Activated CD4-positive, CD25-positive, alpha-beta regulatory T cell treated with anti-CD3 and anti-CD28 coated beads, Interleukin-2, amount 50 U/mL, for 24 hours (primary cell): ENCODE measurements at regions not wholly inside any gene's neighbourhood (a gene's known extent, or its start where the extent isn't known, plus 50 kb on each side); places are given as distances from the start of the nearest gene placed in this dataset.

ENCODE experiments used
- ATAC-seq, 2 donors: fragments of 150-1000 bp; cut with Tn5 transposase; one replicate each; pipeline ENCODE4 v1.10.0; 2021; ENCODE audit warnings: mild to moderate bottlenecking in 1 of 2, moderate library complexity in 1 of 2

DNA sequence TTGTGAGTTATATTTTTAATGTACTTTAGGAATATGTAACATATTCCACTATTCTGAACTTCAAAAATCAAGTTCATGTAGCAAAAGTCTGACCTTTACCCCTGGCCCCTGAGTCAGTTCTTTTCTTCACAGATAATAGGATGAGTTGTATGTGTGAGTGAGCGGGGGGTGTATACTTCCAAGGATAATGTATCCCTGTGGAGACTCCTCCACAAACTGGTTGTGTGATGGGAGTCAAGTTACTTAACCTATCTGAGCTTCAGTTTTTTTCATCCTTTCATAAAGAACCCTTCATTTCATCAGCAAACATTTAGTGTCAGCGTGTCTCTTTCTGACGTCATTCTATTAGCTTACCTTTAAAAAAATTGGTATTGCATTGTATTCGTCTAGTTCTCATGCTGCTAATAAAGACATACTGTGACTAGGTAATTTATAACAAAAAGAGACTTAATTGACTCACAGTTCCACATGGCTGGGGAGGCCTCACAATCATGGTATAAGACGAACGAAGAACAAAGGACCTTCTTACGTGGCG lies 288.1 kb upstream of the GPC6 start:
- no peak for ATAC-seq

DNA sequence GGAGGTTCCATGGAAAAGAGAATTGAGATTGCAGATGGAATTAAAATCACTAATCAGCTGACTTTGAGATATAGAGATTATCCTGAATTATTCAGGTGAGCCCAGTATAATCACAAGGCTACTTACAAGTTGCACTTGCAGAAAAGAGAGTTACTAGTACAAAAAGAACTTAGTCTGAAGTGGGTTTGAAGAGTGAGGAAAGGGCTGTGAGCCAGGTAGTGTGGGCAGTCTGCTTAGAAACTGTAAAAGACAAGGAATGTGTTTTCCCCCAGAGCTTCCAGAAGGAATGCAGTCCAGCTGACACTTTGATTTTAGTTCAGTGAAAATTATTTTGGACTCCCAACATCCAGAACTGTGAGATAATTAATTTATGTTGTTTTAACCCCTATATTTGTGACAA lies 285.4 kb upstream of the GPC6 start:
- no peak for ATAC-seq

DNA sequence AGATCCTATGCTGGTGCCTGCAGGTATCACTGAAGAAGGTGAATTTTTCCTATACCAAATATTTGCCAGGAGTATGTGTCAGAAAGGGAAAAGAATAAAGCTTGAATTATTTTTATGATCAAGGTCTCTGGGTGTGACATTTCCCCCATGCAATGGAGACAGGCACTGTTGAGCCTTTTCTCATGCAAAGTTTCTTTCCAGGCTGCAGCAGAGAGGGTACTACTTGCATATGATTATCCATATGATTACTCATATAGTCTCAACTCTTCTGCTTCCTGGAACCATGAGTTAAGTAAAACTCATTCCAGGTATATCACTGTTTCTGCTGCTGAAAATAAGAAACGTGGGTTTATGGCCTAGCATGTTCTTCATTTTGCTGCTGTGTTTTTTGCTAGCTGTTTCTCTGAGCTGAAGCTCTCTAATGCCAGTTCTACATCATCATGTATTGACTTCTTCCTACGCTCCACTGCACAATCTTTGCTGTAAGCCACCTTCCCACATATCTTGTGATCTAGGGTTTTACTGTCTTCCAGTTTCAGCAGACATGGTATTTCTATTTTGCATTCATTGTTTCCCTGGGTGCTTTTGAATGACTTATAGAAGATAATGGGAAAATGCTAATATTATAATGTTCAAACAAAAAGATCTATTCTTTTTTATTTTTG lies 278.7 kb upstream of the GPC6 start:
- no peak for ATAC-seq

DNA sequence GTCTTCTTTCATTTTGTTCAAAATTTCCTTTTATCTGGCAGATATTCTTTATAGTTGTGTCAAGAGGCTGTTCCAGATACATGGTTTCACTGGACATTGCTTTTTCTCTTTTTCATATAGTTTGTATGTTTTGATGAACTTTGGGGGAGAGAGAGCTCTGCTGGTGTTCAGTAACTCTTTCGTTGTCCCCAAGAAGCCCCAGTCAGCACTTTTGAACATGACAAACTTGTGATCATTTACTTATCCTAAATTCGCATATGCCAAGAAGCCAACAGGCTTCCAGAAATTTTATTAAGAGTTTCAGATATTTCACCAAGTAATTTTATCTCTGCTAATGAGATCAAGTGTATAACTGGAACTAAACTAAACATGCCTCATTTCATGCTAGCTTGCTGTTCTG lies 275.8 kb upstream of the GPC6 start:
- ATAC-seq = no peak

DNA sequence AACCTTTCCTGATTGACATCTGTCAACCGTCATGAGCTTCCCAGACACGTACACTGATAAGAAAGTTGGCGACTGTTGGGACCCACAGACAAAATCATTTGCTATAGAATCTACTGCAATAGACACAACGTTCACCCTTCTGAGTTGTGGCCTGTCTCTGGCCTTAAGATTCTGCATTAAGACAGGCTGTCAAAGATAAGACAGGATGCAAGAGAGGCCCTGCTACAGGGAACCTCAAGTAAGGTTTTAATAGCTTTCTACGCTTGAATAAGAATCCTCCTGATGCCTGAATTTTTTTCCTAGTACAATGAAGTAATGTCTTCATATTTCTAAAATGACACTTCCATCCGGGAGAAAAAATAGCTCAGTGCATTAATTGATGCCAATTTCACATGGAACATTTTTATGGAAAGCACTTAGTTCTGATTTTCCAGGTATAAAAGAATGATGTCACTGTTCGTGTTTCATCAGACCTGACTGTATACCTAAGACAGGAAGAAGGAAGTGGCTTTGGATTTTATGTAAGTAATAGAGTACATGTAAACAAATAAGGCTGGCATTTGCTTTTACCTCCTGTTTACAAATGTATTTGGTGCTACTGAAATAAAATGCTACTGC lies 275.2 kb upstream of the GPC6 start:
- ATAC-seq = no peak

DNA sequence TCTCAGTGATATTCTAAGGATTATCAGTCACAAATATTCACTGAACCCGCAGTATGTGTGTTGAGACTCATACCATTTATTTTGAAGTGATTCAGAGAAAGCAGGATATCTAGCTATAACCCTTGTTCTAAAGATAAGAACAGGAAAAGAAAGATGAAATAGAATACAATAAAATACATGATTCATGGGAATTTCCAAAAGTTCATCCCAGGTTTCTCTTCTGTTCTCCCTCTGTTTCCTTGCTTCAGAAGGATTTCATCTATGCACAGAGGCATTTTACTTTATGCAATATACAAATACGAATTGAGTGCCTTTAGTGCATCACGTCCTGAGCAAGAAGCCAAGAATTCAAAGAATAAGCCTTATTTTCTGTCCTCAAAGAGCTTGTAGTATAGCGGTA lies 274.4 kb upstream of the GPC6 start:
- no peak for ATAC-seq

DNA sequence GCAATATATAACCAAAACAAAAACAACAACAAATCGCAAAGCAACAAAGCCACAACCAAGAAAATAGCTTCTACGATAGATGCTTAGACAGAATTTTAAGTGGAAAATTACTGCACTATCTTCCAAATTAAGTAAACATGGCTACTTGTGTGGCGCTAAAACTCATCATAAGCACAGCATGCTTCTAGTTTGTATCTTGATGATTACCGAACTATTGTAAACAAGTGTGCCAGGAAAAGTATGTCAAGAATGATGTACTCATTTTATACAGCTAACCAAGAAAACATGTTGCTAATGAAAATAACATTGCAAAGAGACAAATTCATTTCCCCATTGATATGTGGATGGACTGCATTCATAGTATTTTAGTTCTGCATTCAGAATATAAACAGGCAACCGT lies 271.9 kb upstream of the GPC6 start:
- ATAC-seq = no peak

DNA sequence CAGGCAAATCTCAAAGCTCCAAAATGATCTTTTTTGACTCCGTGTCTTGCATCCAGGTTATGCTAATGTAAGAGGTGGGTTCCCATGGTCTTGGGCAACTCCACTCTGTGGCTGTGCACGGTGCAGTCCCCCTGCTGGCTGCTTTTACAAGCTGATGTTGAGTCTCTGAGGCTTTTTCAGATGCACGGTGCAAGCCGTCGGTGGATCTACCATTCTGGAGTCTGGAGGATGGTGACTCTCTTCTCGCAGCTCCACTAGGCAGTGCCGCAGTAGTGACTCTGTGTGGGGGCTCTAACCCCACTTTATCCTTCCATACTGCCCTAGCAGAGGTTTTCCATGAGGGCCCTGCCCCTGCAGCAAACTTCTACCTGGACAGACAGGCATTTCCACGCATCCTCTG lies 266.8 kb upstream of the GPC6 start:
- no peak for ATAC-seq

DNA sequence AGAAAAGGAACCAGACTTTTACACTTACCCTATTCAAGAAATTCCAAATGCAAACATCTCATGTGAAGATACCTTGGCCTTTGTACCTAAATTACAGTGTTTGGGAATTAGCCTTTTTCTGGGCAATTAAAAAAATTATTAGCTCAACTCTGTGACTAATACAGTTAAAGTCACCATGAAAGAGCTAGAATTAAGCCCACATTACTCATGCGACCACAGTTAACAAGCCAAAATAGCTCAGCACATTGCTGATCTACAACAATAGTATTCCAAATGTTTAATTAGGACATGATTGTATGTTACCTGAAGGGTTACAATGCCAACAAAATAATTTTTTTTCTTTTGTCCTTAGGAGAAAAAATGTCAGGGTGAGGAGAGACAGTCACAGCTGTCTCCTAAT lies 263.6 kb upstream of the GPC6 start:
- ATAC-seq = no peak

DNA sequence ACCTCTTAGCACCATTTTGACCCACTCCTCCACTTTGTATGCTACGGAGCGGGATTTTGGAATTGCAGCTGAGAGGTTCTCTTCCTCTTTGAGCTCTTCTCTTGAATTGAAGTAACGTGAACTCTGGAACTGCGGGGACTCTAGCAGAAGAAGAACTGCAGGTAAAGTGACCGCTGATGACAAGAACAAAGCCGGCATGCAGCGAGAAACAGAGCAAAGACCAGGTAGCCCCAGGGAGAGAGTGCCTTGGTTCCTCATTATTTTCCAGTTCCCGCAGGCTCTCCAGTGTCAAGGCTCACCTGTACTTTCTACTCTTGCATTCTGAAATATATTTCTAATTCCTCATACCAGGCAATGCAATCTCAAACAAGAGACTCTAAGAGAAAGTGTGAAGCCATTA lies 260.3 kb upstream of the GPC6 start:
- no peak for ATAC-seq

DNA sequence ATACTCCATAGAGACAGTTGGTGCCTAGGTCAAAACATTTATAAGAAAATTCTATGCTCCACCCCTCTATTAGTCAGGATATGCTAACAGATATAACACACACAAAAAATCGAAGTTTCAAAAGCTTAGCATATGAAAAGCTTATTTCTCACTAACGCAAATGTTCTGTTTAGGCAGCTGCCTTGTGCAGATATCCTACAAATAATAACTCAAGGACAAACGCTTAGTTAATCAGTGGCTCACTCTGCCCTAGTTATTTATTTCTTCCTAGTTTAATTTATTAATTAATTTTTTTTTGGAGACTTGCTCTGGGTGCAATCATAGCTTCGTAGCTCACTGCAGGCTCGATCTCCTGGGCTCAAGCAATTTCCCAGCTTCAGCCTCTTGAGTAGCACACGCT lies 259.7 kb upstream of the GPC6 start:
- ATAC-seq = no peak

DNA sequence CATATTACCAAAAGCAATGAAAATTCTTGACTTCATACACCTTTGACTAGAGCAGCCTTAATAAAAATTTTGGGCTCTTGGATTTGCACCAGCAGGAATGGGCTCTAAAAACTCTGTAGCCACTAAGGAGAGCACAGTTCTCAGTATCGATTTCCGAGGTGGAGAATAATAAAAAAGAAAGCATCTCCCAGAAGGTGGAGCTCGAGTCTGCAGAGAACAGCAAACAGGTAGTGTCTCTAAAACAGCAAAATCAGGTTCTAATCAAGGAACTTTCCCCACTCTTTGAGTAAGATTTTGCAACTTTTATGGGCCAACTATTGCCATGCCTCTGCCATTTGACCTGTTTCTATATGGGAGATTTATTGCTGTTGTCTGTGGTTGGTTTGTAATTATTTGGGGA lies 258.7 kb upstream of the GPC6 start:
- no peak for ATAC-seq

DNA sequence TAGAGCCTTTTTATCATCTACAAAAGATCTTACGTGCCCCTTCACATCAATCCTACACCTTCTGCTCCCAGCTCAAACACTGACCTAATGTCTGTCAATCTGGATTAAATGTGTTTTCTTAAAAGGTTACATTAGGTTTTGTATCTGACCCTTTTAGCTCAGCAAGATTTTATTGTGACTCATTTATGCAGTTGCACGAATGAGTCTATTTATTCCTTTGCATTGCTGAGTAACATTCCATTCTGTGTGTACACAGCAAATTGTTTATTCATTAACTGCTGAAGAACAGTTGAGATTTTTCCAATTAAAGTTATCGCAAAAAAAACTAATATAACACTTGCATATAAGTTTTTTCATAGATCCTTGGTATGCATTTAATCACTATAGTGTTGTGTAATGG lies 253.9 kb upstream of the GPC6 start:
- no peak for ATAC-seq

DNA sequence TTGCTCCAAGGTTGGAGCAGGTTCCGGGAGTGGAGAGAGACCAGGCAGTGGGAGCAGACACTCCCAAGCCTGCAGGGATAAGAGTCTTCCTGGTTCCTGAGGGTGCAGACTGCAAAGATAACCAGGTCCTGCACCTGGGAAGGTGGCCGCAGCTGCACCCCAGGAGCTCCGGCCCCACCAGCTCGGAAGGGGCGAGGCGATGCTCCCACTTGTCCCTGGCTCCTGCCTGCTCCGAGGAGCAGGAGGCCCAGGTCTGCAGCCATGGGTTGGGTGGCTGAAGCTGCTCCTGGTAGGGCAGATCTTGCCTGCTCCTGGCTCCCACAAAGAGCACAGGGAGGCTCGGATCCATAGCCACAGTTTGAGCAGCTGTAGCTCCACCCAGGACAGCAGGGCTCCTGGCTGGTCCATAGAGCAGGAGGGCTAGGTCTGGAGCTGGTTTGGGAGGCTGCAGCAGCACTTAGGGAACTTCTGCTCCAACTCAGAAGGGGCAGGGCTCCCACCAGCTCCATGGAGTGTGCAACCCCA lies 251.6 kb upstream of the GPC6 start:
- ATAC-seq = no peak

DNA sequence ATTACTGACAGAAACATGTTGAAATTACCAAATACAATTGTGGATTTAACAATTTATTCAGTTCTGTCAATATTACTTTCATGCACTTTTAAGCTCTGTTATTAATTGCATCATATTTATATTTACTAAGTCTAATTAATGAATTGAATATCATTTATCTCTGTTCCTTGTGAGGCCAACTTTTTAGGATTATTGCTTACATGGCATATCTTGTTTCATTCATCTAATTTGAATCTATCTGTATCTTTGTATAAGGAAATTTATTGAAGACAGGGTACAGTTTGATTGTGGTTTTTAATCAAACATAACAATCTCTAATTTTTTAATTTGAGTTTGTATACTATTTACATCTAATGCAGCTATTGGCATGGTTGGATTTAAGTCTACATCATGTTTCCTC lies 249.9 kb upstream of the GPC6 start:
- ATAC-seq = no peak

DNA sequence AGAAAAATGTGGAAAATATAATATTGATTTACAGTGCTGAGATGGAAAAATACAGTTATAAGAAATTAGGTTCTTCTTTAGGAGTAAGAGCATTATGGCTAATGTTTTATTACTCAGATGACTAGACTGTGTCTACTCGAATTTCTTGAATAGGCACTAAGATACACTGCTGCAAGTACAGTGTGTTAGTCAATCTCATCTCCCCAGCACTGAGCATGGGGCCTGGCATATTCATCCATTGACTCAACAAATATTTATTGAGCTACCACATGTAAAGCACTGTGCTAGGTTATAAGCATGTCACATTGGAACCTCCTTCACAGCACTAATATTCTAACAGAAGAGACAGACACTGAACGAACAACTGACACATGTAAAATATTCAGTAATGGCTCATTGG lies 242.5 kb upstream of the GPC6 start:
- ATAC-seq = no peak

DNA sequence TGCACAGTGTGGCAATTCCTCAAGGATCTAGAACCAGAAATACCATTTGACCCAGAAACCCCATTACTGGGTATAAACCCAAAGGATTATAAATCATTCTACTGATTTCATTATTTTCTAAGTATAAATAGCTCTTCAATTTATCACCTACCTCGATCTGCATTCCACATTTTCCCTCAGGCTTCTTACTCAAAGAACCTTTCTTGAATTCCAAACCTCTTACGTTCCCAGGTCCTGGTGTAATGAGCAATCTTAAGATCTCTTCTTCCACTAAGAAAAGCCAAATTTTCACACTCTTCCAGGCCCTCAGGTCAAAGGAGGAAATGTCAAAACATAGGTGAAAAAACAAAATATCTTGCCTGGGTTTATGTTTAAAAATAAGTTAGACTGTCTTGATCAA lies 237.3 kb upstream of the GPC6 start:
- no peak for ATAC-seq

DNA sequence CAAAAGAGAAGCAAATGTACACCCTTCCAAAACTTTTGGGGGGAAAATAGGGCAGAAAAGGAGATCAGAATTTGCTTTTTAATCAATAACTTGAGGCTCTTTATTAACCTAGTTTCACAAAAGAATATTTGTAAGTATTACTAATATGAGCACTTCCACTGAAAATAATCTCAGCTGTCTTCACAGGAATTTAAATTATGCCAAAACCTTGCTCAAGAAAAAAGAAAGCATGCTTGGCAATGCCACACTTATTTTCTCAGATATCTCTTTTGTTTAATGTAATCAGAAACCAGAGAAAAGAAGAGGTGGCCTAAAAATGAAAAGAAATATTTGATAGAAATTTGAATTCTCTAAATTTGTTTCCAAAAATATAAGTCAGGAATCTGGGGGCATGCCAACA lies 234.9 kb upstream of the GPC6 start:
- ATAC-seq = no peak

DNA sequence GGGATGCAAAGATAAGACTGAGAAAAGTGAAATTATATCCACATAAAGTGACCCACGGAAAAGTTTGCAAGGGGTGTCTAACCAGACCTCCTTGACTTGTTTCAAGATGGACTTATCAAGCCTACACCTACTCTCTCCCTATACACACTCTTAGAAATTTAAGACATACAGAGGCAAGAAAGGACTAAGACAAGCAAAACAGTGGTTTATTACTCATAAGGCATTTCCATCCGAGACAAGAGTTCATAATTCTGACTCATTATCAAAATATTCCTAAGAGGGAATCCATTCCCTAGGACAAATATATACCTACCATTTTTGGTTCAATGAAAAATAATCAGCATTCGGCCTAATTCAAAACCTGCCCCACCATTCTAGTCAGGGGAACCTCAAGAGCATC lies 232.6 kb upstream of the GPC6 start:
- no peak for ATAC-seq

DNA sequence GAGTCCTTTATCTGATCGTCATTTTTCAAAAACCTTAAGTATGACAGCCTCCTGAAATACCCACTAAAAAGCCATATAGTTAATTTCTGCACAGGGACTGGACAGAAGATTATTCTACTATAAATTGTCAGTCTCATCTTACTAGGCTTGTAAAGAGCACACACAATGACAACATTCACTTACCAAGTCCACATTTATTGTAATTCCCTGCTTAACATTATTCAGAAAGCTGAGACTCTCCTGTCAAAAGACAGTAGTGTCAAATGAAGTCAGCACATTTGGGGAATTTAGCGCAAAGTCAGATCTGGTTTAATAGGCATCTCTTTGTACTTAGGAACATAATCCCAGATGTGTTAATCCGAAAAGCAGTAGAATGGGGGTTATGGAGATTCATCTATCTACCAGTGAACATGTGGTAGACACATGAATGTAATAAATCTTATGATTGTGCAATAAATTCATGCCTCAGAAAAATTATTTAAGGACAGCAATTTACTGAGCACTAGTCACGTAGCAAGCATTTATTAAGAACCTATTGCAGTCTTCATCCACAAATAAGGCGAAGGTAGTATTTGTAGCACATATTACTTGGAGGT lies 224.6 kb upstream of the GPC6 start:
- ATAC-seq = no peak

DNA sequence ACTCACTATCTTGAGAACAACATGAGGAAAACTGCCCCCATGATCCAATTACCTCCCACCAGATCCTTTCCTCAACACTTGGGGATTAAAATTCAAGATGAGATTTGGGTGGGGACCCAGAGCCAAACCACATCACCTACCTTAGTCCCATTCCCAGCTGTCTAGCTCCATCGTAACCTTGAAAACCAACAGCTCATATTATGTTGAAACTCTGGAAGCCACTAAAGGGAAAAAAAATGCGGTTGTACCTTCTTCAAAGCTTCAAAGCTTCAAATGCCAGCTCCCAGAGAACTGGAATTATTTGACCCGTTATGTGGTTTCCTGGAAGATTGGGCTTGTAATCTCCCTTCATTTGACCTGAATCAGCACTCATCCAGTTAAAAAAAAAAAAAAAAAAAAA lies 223.1 kb upstream of the GPC6 start:
- ATAC-seq = no peak

DNA sequence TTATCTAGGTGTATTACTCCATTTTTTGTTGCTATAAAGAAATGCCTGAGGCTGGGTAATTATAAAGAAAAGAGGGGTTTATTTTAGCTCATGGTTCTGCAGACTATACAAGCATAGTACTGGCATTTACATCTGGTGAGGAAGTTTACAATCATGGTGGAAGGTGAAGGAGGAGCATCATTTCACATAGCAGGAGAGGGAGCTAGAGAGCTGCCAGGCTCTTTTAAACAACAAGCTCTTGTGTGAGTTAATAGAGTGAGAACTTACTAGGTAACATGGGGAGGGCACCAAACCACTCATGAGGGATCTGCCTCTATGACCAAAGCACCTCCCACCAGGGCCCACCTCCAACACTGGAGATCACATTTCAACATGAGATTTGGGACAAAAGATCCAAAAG lies 221.7 kb upstream of the GPC6 start:
- ATAC-seq = no peak

DNA sequence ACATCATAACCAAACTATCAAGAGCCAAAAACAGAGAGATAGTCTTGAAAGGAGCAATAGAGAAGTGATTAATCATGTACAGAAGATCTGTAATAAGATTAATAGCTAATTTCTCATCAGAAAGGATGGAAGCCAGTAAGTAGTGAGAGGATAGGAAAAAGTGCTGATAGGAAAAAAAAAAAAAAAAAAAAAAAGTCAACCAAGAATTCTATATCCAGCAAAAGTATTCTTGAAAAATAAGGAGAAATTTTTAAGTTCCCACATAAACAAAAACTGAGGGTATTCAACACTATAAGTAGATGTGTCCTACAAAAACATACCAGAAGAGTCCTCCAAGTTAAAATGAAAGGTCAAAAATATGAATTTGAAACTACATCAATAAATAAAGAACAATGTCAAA lies 218.7 kb upstream of the GPC6 start:
- ATAC-seq = no peak

DNA sequence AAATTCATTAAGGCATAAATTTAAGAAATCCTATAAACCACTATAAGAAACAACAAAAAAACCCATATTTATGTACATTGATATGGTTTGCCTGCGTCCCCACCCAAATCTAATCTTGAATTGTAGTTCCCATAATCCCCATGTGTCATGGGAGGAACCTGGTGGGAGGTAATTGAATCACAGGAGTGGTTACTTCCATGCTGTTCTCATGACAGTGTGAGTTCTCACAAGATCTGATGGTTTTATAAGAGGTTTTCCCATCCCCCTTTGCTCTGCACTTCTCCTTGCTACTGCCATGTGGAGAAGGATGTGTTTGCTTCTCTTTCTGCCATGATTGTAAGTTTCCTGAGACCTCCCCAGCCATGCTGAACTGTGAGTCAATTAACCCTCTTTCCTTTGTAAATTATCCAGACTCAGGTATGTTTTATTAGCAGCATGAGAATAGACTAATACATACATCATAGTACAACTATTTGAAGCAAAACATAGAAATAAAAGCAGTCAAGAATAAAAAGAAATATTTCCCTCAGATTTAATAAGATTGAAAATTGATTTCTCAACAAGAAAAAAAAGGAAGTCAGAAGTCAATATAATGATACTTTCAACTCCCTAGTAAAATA lies 209.0 kb upstream of the GPC6 start:
- no peak for ATAC-seq
